ENCODE measurements at regions not wholly inside any gene's neighbourhood (a gene's known extent, or its start where the extent isn't known, plus 50 kb on each side); places are given as distances from the start of the nearest gene placed in this dataset.
"Not testable (repeated sequence)": the region's sequence is repeated elsewhere in the genome, so short reads cannot be mapped to it uniquely, and the experiment has no call there.

- no peak for DNase-seq (ENCODE audit: low read depth)
Observed at GRCh38 chr6:144957236-144957937, 672.3 kb downstream of the UTRN start.

- no peak for DNase-seq (ENCODE audit: low read depth)
Observed at GRCh38 chr6:144969154-144969553, 684.0 kb downstream of the UTRN start.

GRCh38 chr6:144969602-144970272 lies 684.6 kb downstream of the UTRN start:
- DNase-seq (ENCODE audit: low read depth): no peak

GRCh38 chr6:144977250-144977864 lies 692.2 kb downstream of the UTRN start:
- not testable (repeated sequence) for DNase-seq (ENCODE audit: low read depth)

GRCh38 chr6:144978208-144978607 lies 693.1 kb downstream of the UTRN start:
- DNase-seq (ENCODE audit: low read depth): no peak

GRCh38 chr6:144986271-144986670 lies 701.1 kb downstream of the UTRN start:
- no peak for DNase-seq (ENCODE audit: low read depth)

- no peak for DNase-seq (ENCODE audit: low read depth)
Observed at GRCh38 chr6:144989319-144990107, 704.4 kb downstream of the UTRN start.

GRCh38 chr6:144990784-144991183 lies 705.6 kb downstream of the UTRN start:
- no peak for DNase-seq (ENCODE audit: low read depth)

GRCh38 chr6:144993870-144994269 lies 708.7 kb downstream of the UTRN start:
- no peak for DNase-seq (ENCODE audit: low read depth)

- DNase-seq (ENCODE audit: low read depth): no peak
Observed at GRCh38 chr6:144997996-144998395, 712.9 kb downstream of the UTRN start.

GRCh38 chr6:144999127-144999526 lies 714.0 kb downstream of the UTRN start:
- DNase-seq (ENCODE audit: low read depth): no peak

- DNase-seq (ENCODE audit: low read depth): no peak
Observed at GRCh38 chr6:145003145-145003544, 718.0 kb downstream of the UTRN start.

GRCh38 chr6:145006914-145007313 lies 721.8 kb downstream of the UTRN start:
- no peak for DNase-seq (ENCODE audit: low read depth)

GRCh38 chr6:145008715-145009114 lies 723.6 kb downstream of the UTRN start:
- DNase-seq (ENCODE audit: low read depth): no peak

GRCh38 chr6:145009711-145010110 lies 724.6 kb downstream of the UTRN start:
- DNase-seq (ENCODE audit: low read depth): no peak

GRCh38 chr6:145012039-145012662 lies 723.2 kb downstream of the EPM2A start:
- DNase-seq (ENCODE audit: low read depth): no peak

GRCh38 chr6:145015739-145016558 lies 719.4 kb downstream of the EPM2A start:
- no peak for DNase-seq (ENCODE audit: low read depth)

- no peak for DNase-seq (ENCODE audit: low read depth)
Observed at GRCh38 chr6:145017051-145017450, 718.3 kb downstream of the EPM2A start.

- DNase-seq (ENCODE audit: low read depth): no peak
Observed at GRCh38 chr6:145017516-145017915, 717.8 kb downstream of the EPM2A start.

GRCh38 chr6:145018027-145018426 lies 717.3 kb downstream of the EPM2A start:
- DNase-seq (ENCODE audit: low read depth): no peak

- DNase-seq (ENCODE audit: low read depth): no peak
Observed at GRCh38 chr6:145020114-145020513, 715.2 kb downstream of the EPM2A start.

Data from stimulated activated CD8-positive, alpha-beta memory T cell treated with anti-CD3 and anti-CD28 coated beads, Interleukin-12 subunit alpha, Interleukin-12 subunit beta, amount 100 ng/mL, for 4 hours (primary cell).